ENCODE measurements at regions not wholly inside any gene's neighbourhood (a gene's known extent, or its start where the extent isn't known, plus 50 kb on each side); places are given as distances from the start of the nearest gene placed in this dataset.

- ATAC-seq (no peak), DNase-seq (no peak)
- H3K27ac ChIP-seq (ENCODE audit: low read length) = no peak overlapping the region
- no peaks in the 10 kb centered on the region for H3K9me2 ChIP-seq (replicated peaks; ENCODE audit: low read length)
- no peaks in the 10 kb centered on the region for H3K27me3 ChIP-seq (ENCODE audit: low read length)
- no peak for TF ChIP-seq EZH2 (IDR thresholded peaks at IDR 0.05; ENCODE audit: low read length, unreplicated experiment)
- no peak for TF ChIP-seq CTCF (conservative IDR thresholded peaks at IDR 0.05; ENCODE audit: low read depth, low read length)
- no peak for TF ChIP-seq EZH2phosphoT487 (IDR thresholded peaks at IDR 0.05; ENCODE audit: borderline replicate concordance, low read length)
- H3K9ac ChIP-seq (ENCODE audit: low read length) = no peak overlapping the region
- H3K4me3 ChIP-seq (ENCODE audit: low read length) = no peak overlapping the region
- CTCF ChIA-PET = no interaction called here
- no TSS peak for BruUV-seq (replicated peaks)
- H4K20me1 ChIP-seq (ENCODE audit: low read length) = no peaks in the 10 kb centered on the region
- no peaks in the 10 kb centered on the region for H3K79me2 ChIP-seq (ENCODE audit: low read length)
- H3K9me3 ChIP-seq (ENCODE audit: low read length) = peaks cover 29% of the 10 kb centered on the region; the same call in 1 of the 2 replicates
- no peak overlapping the region for H2AFZ ChIP-seq (ENCODE audit: low read length)
- H3F3A ChIP-seq (ENCODE audit: low read length, unreplicated experiment) = no peaks in the 10 kb centered on the region
- intact Hi-C loops (cut with micrococcal nuclease) = no loop called here
- no peaks in the 10 kb centered on the region for H3K4me1 ChIP-seq (ENCODE audit: insufficient read depth, low read length)
- H3K4me2 ChIP-seq (ENCODE audit: low read length) = no peak overlapping the region
- POLR2A ChIA-PET (ENCODE audit: unreplicated experiment) = no interaction called here
- H3K36me3 ChIP-seq (ENCODE audit: low read depth, low read length) = peaks cover 13% of the 10 kb centered on the region; the same call in 1 of the 2 replicates
Measured at GRCh38 chr2:228533156-228533555, 351.7 kb upstream of the SPHKAP start.

DNA sequence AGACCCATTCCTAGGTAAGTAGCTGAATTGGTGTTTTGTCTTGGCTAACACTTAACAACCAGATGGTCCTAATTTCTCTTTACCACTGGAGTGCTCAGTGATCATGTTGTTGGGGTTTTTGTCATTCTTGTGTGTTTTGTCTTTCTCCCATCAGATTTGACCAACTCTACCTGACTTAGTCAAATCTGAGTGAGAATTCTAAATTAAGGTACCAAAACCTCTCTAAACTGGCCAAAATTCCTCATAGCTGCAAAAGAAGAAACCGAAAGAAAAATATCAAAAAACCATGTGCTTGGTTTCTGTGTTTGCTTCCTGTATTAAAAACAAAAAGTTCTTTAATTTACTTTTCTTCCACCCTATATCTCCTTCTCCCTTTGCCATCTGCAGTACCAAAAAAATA lies 350.7 kb upstream of the SPHKAP start:
- intact Hi-C loops (cut with micrococcal nuclease) = no loop called here

More for the DNA sequence above, 350.7 kb upstream of the SPHKAP start:
- Histone ChIP-seq H3K9ac (ENCODE audit: low read length) (no peak overlapping the region), H3K9me3 (ENCODE audit: low read length) (peaks cover 20% of the 10 kb centered on the region; the same call in 1 of the 2 replicates), H4K20me1 (ENCODE audit: low read length) (no peaks in the 10 kb centered on the region), H3F3A (ENCODE audit: low read length, unreplicated experiment) (no peaks in the 10 kb centered on the region), H3K4me2 (ENCODE audit: low read length) (no peak overlapping the region), H2AFZ (ENCODE audit: low read length) (no peak overlapping the region), H3K4me1 (ENCODE audit: insufficient read depth, low read length) (no peaks in the 10 kb centered on the region), H3K36me3 (ENCODE audit: low read depth, low read length) (peaks cover 13% of the 10 kb centered on the region; the same call in 1 of the 2 replicates), H3K9me2 (replicated peaks; ENCODE audit: low read length) (no peaks in the 10 kb centered on the region), H3K4me3 (ENCODE audit: low read length) (no peak overlapping the region), H3K27me3 (ENCODE audit: low read length) (no peaks in the 10 kb centered on the region), H3K27ac (ENCODE audit: low read length) (no peak overlapping the region), H3K79me2 (ENCODE audit: low read length) (no peaks in the 10 kb centered on the region)
- no peak for TF ChIP-seq EZH2 (IDR thresholded peaks at IDR 0.05; ENCODE audit: low read length, unreplicated experiment)
- TF ChIP-seq EZH2phosphoT487 (IDR thresholded peaks at IDR 0.05; ENCODE audit: borderline replicate concordance, low read length) = no peak
- no peak for TF ChIP-seq CTCF (conservative IDR thresholded peaks at IDR 0.05; ENCODE audit: low read depth, low read length)
- BruUV-seq (replicated peaks) = no TSS peak
- POLR2A ChIA-PET (ENCODE audit: unreplicated experiment) = no interaction called here
- CTCF ChIA-PET = no interaction called here
- ATAC-seq (no peak), DNase-seq (no peak)
